H1 (cell line): ENCODE measurements at regions not wholly inside any gene's neighbourhood (a gene's known extent, or its start where the extent isn't known, plus 50 kb on each side); places are given as distances from the start of the nearest gene placed in this dataset.

ENCODE experiments used
- CTCF ChIA-PET: fragments of 300-600 bp; sonication (Branson Sonifier 250); formaldehyde crosslinking; loops from one replicate; lab custom pipeline; 2021; ENCODE audit not compliant: partially characterized antibody; lab: Charles Lee
- POLR2A ChIA-PET: fragments of 300-600 bp; sonication (Branson Sonifier 250); formaldehyde crosslinking; loops from one replicate; lab custom pipeline; 2021; ENCODE audit warnings: inconsistent platforms; ENCODE audit not compliant: partially characterized antibody; lab: Charles Lee
- DNase-seq, 2 experiments: peaks; one replicate each; pipeline versions ENCODE4 v3.0.0 to v3.0.0-alpha.2; 2010 to 2022; ENCODE audit warnings: low spot score in 2 of 2, low read depth in 1 of 2, mixed read lengths in 1 of 2
- FAIRE-seq: peaks from 2 replicates; lab custom pipeline; 2011; peaks lifted over from hg19 to GRCh38; lab: Jason Lieb, UNC
- H2AFZ ChIP-seq: 2 replicates; pipeline ENCODE4 v1.8.1; 2012; ENCODE audit warnings: low read length, inconsistent platforms
- H2AK5ac ChIP-seq: 2 replicates; pipeline ENCODE4 v1.6.1; 2013; ENCODE audit warnings: low read depth, low read length
- H2BK120ac ChIP-seq: replicated peaks from 2 replicates; pipeline ENCODE3; 2013; ENCODE audit warnings: low read depth, low read length, inconsistent platforms
- H2BK12ac ChIP-seq: 2 replicates; pipeline ENCODE4 v1.6.1; 2013; ENCODE audit warnings: low read depth, low read length
- H2BK15ac ChIP-seq: 2 replicates; pipeline ENCODE4 v1.6.1; 2013; ENCODE audit warnings: low read length
- H2BK20ac ChIP-seq: 2 replicates; pipeline ENCODE4 v1.6.1; 2013; ENCODE audit warnings: low read length
- H2BK5ac ChIP-seq: 2 replicates; pipeline ENCODE4 v1.6.1; 2013; ENCODE audit warnings: low read depth, low read length
- H3K14ac ChIP-seq: 2 replicates; pipeline ENCODE4 v1.6.1; 2013; ENCODE audit warnings: inconsistent platforms; ENCODE audit not compliant: insufficient read length
- H3K18ac ChIP-seq: 2 replicates; pipeline ENCODE4 v1.6.1; 2013; ENCODE audit warnings: low read length; ENCODE audit errors: extremely low read depth
- H3K23ac ChIP-seq: 2 replicates; pipeline ENCODE4 v1.6.1; 2013; ENCODE audit warnings: inconsistent platforms; ENCODE audit not compliant: insufficient read length
- H3K23me2 ChIP-seq: 2 replicates; pipeline ENCODE4 v1.6.1; 2013; ENCODE audit warnings: low read depth, low read length
- H3K27ac ChIP-seq: 2 replicates; pipeline ENCODE4 v1.6.1; 2011; ENCODE audit warnings: low read depth, low read length, inconsistent platforms
- H3K27me3 ChIP-seq, 4 experiments: replicated peaks in 1 of 4; 1 replicate in 1 of 4; 2 replicates in 3 of 4; pipeline versions ENCODE4 v1.6.1 to v1.8.1; 2011 to 2013; ENCODE audit warnings: low read length in 3 of 4, mild to moderate bottlenecking in 3 of 4, inconsistent platforms in 2 of 4, mixed read lengths in 2 of 4, moderate library complexity in 1 of 4; ENCODE audit not compliant: control insufficient read depth in 3 of 4, insufficient read depth in 3 of 4; ENCODE audit errors: extremely low read depth in 1 of 4
- H3K36me3 ChIP-seq, 4 experiments: 2 replicates each; pipeline versions ENCODE4 v1.6.1 to v1.8.1; 2011 to 2013; ENCODE audit warnings: mild to moderate bottlenecking in 4 of 4, low read length in 3 of 4, moderate library complexity in 2 of 4, control low read depth in 1 of 4, inconsistent platforms in 1 of 4; ENCODE audit not compliant: insufficient read depth in 4 of 4, control insufficient read depth in 2 of 4
- H3K4ac ChIP-seq: replicated peaks from 2 replicates; pipeline ENCODE3; 2013; ENCODE audit warnings: low read length, low read depth, mixed read lengths, inconsistent platforms; ENCODE audit not compliant: insufficient read length
- H3K4me1 ChIP-seq, 4 experiments: replicated peaks in 1 of 4; 1 replicate in 1 of 4; 2 replicates in 3 of 4; pipeline versions ENCODE4 v1.6.1 to v1.8.1; 2011 to 2013; ENCODE audit warnings: low read length in 3 of 4, inconsistent platforms in 2 of 4, mixed read lengths in 1 of 4; ENCODE audit not compliant: insufficient read depth in 4 of 4, control insufficient read depth in 3 of 4
- H3K4me2 ChIP-seq, 2 experiments: 2 replicates each; pipeline versions ENCODE4 v1.6.1 to v1.8.1; 2011 to 2013; ENCODE audit warnings: low read depth in 2 of 2, low read length in 2 of 2, control low read depth in 1 of 2, inconsistent platforms in 1 of 2, mild to moderate bottlenecking in 1 of 2; ENCODE audit not compliant: insufficient read depth in 1 of 2
- H3K4me3 ChIP-seq, 4 experiments: fragments of 200-600, 300-600 bp in 1 of 4; sonication (generic), shearing (Covaris generic), sonication (Bioruptor Twin) in 1 of 4; 2 replicates each; pipeline versions ENCODE4 v1.5.1 to v1.8.1; 2011 to 2016; ENCODE audit warnings: low read length in 4 of 4, low read depth in 3 of 4, control low read depth in 2 of 4, inconsistent platforms in 2 of 4, mild to moderate bottlenecking in 2 of 4, mixed read lengths in 1 of 4, moderate library complexity in 1 of 4; ENCODE audit not compliant: insufficient read depth in 2 of 4; ENCODE audit errors: extremely low read depth in 1 of 4
- H3K56ac ChIP-seq: replicated peaks from 2 replicates; pipeline ENCODE3; 2013; ENCODE audit warnings: low read depth, mild to moderate bottlenecking, mixed read lengths, low read length, inconsistent platforms; ENCODE audit not compliant: insufficient read length
- H3K79me1 ChIP-seq: 2 replicates; pipeline ENCODE4 v1.6.1; 2013; ENCODE audit warnings: low read depth, low read length, control low read depth
- H3K79me2 ChIP-seq, 2 experiments: 2 replicates each; pipeline versions ENCODE4 v1.6.1 to v1.8.1; 2012 to 2013; ENCODE audit warnings: low read length in 2 of 2, mild to moderate bottlenecking in 2 of 2, inconsistent platforms in 1 of 2; ENCODE audit not compliant: insufficient read depth in 2 of 2, control insufficient read depth in 1 of 2
- H3K9ac ChIP-seq, 4 experiments: replicated peaks in 1 of 4; 1 replicate in 1 of 4; 2 replicates in 3 of 4; pipeline versions ENCODE4 v1.6.1 to v1.8.1; 2011 to 2013; ENCODE audit warnings: low read depth in 3 of 4, low read length in 3 of 4, control low read depth in 2 of 4, mild to moderate bottlenecking in 2 of 4, moderate library complexity in 2 of 4, inconsistent platforms in 1 of 4; ENCODE audit errors: extremely low read depth in 1 of 4
- H3K9me3 ChIP-seq, 2 experiments: 2 replicates each; pipeline versions ENCODE4 v1.6.1 to v1.8.1; 2012 to 2013; ENCODE audit warnings: mild to moderate bottlenecking in 2 of 2, moderate library complexity in 2 of 2, control low read depth in 1 of 2, inconsistent platforms in 1 of 2, low read depth in 1 of 2, low read length in 1 of 2, mixed read lengths in 1 of 2; ENCODE audit not compliant: insufficient read depth in 2 of 2
- H4K20me1 ChIP-seq, 2 experiments: replicated peaks in 1 of 2; 2 replicates each; pipeline versions ENCODE3 to v1.8.1; 2011 to 2013; ENCODE audit warnings: inconsistent platforms in 2 of 2, low read length in 2 of 2, mild to moderate bottlenecking in 1 of 2; ENCODE audit not compliant: insufficient read depth in 2 of 2, control insufficient read depth in 1 of 2
- H4K5ac ChIP-seq: 2 replicates; pipeline ENCODE4 v1.6.1; 2013; ENCODE audit warnings: low read length, low read depth, mixed read lengths, inconsistent platforms; ENCODE audit not compliant: insufficient read length
- H4K8ac ChIP-seq: 2 replicates; pipeline ENCODE4 v1.8.0; 2013; ENCODE audit warnings: mild to moderate bottlenecking, moderate library complexity, low read length, inconsistent platforms; ENCODE audit not compliant: insufficient read depth; ENCODE audit errors: extremely low read depth
- H4K91ac ChIP-seq: replicated peaks from 2 replicates; pipeline ENCODE3; 2013; ENCODE audit warnings: low read length, mixed read lengths, inconsistent platforms; ENCODE audit not compliant: insufficient read length
- CEBPB ChIP-seq: IDR thresholded peaks from 2 replicates; pipeline ENCODE4 v1.6.1; 2012; ENCODE audit warnings: low read depth, low read length
- CHD2 ChIP-seq: IDR thresholded peaks from 2 replicates; pipeline ENCODE4 v1.6.1; 2012; ENCODE audit warnings: low read length, improper control_type of control experiment
- EGR1 ChIP-seq: IDR thresholded peaks from 2 replicates; pipeline ENCODE4 v1.6.1; 2011; ENCODE audit warnings: low read depth, low read length, borderline replicate concordance
- FOSL1 ChIP-seq: IDR thresholded peaks from 2 replicates; pipeline ENCODE4 v1.6.1; 2011; ENCODE audit warnings: mild to moderate bottlenecking, low read depth, low read length, moderate library complexity; ENCODE audit not compliant: insufficient read depth
- KDM5A ChIP-seq: fragments of 200-600 bp; IDR thresholded peaks from 2 replicates; pipeline ENCODE4 v1.7.1; 2012; ENCODE audit warnings: mild to moderate bottlenecking, low read length, inconsistent platforms, mixed read lengths
- RAD21 ChIP-seq, 2 experiments: IDR thresholded peaks in 1 of 2; conservative IDR thresholded peaks in 1 of 2; 2 replicates each; pipeline ENCODE4 v1.6.1; 2011; ENCODE audit warnings: low read depth in 2 of 2, low read length in 2 of 2, improper control_type of control experiment in 1 of 2, inconsistent platforms in 1 of 2, mild to moderate bottlenecking in 1 of 2, moderate library complexity in 1 of 2
- RNF2 ChIP-seq: fragments of 200-900, 300-1000 bp; sonication (generic); IDR thresholded peaks from 2 replicates; pipeline ENCODE4 v1.7.1; 2016; ENCODE audit warnings: borderline replicate concordance, low read depth, mild to moderate bottlenecking, antibody characterized with exemption, low read length; ENCODE audit not compliant: poor library complexity, severe bottlenecking; ENCODE audit errors: missing control alignments
- SP4 ChIP-seq: IDR thresholded peaks from 2 replicates; pipeline ENCODE4 v1.6.1; 2012; ENCODE audit warnings: low read length, inconsistent platforms
- WGBS, 2 experiments: shearing (Covaris generic) in 1 of 2; methylation state at CpG; one replicate each; pipeline versions ENCODE4 v1.1.6 to v1.1.7; 2013 to 2015; ENCODE audit warnings: low lambda C conversion rate in 2 of 2, mixed read lengths in 2 of 2, inconsistent platforms in 1 of 2, low coverage in 1 of 2, missing lambda C conversion rate in 1 of 2; ENCODE audit not compliant: insufficient replicate concordance in 2 of 2, insufficient coverage in 1 of 2, insufficient read length in 1 of 2; ENCODE audit errors: extremely low coverage in 1 of 2, missing lambda C conversion rate in 1 of 2; 5-methylcytosine and 5-hydroxymethylcytosine counted together

- no peak for FAIRE-seq
- Histone ChIP-seq H3K14ac (no peak overlapping the region), H3K9me3 (no peaks in the 10 kb centered on the region), H3K79me2 (no peaks in the 10 kb centered on the region), H3K9ac (no peak overlapping the region), H4K91ac (no peak overlapping the region), H3K23me2 (no peaks in the 10 kb centered on the region), H2BK120ac (no peak overlapping the region), H3K36me3 (no peaks in the 10 kb centered on the region), H2AFZ (no peak overlapping the region), H4K5ac (no peak overlapping the region), H2BK15ac (no peak overlapping the region), H3K4me1 (peaks cover 0 to 3% (median 0%) of the 10 kb centered on the region in 4 experiments; a peak in 1 of 7 replicates), H2BK20ac (no peak overlapping the region), H3K56ac (no peak overlapping the region), H3K18ac (no peak overlapping the region), H4K20me1 (no peaks in the 10 kb centered on the region), H3K4me2 (no peak overlapping the region), H3K4ac (no peak overlapping the region), H2AK5ac (no peak overlapping the region), H3K27ac (no peak overlapping the region), H4K8ac (no peak overlapping the region)
- ChIA-PET POLR2A (no interaction called here), CTCF (interaction anchor here (0.7 kb wide), 1 partner anchor 84 kb away, joined by 3 read pairs; no protein-coding TSS in a partner anchor)
- TF ChIP-seq RAD21 (IDR thresholded peaks at IDR 0.05 in 1 of 2, conservative IDR thresholded peaks at IDR 0.05 in 1 of 2; ENCODE audit: low read depth in 2 of 2, low read length in 2 of 2) (no peak), EGR1 (no peak), CHD2 (no peak), SP4 (no peak), KDM5A (no peak), RNF2 (no peak), CEBPB (no peak), FOSL1 (no peak)
- TF ChIP-seq, all 59 proteins: peak for 0
- no peak overlapping the region for H2BK5ac ChIP-seq
- no peak overlapping the region for H2BK12ac ChIP-seq
- H3K23ac ChIP-seq = no peak overlapping the region
- 82% methylated on average over 1 of the region's 1 CpG; no CpG with 5 or more reads in 1 of the 2 experiments for WGBS, 2 experiments
- DNase-seq = no peak
- no peak overlapping the region for H3K4me3 ChIP-seq
- H3K27me3 ChIP-seq = no peaks in the 10 kb centered on the region
- no peaks in the 10 kb centered on the region for H3K79me1 ChIP-seq
These were observed 55.1 kb upstream of the STARD13 start for GRCh38 chr13:33340631-33341030.
